Embryonic facial prominence (tissue), 1 donor: ENCODE measurements at regions not wholly inside any gene's neighbourhood (a gene's known extent, or its start where the extent isn't known, plus 50 kb on each side); places are given as distances from the start of the nearest gene placed in this dataset.

ENCODE experiments used
- DNase-seq: peaks from one replicate; pipeline ENCODE4 v3.0.0-alpha.2; 2016; ENCODE audit errors: extremely low spot score

DNA sequence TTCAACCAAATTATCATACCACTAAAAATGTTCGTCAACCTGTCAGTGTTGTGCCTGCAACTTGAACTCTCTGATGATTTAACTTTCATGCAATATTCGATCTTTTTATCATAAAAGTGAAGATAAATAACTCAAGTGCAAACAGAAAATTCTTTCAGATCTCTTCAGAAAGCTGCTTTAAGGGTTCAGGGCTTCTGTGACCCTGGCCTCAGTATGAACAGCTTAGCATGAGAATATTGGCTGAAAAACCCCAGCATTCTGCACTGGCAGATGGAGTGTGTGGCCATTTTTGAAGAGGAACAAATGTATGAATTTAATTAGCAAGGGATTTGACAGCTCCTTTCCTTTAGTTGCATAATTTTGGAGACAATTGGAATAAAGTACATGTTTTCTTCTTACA lies 851.4 kb upstream of the SOX11 start:
- DNase-seq = no peak

DNA sequence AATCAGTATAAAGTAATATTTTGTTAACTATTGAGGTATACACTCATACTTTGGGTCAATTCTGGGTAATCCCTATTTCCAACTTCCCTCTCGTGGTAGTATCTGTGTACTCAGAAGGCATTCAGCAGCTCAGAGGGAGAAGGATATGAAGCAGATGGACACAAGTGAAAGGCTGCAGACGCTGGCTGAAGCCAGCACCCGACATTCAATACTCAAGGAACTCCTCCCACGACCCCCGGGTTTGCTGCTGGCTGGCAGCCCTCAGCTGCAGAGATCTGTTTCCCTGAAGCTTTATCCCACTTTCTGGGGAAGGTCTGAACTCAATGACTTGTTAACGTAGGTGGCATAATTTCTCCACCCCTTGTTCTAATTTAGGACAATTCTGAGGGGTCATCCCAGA lies 847.3 kb upstream of the SOX11 start:
- no peak for DNase-seq

DNA sequence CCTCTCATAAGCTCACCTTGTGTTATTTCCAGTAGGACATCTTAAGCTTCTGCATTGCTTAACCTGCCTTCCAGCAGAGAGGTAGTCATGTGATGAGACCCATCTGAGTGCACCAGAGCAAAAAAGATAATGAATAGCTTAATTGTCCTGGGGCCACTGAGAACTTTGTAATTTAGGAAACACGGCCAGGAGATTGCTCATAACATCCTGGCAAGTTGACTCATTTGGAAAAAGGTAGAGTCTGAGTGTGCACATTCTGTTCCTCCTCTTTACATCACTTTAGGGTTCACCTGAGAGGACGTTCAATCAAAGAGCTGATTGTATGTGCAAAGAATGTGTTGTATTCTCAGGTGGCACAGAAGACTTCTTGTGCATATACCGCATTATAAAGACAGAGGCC lies 830.2 kb upstream of the SOX11 start:
- DNase-seq = no peak

DNA sequence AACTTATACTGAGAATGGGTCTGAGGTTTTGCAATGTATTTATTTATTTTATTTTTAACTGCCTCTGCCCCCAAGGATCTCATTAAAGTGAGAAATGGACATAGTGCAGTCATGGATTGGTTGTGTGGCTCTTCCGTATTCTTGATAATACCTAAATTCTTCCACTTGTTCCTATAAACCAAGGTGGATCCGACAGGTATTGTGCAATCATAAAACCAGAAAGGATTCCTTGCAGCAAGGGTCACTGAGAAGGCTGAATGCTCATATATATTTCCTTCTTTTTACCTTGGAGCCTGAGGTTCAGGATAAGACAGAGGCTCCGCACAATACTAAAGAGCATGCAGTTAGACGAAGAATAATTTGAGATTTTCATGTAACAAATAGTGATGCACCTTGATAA lies 826.0 kb upstream of the SOX11 start:
- DNase-seq = no peak

GRCh38 chr2:4868466-4868865 lies 823.7 kb upstream of the SOX11 start:
- DNase-seq = no peak

DNA sequence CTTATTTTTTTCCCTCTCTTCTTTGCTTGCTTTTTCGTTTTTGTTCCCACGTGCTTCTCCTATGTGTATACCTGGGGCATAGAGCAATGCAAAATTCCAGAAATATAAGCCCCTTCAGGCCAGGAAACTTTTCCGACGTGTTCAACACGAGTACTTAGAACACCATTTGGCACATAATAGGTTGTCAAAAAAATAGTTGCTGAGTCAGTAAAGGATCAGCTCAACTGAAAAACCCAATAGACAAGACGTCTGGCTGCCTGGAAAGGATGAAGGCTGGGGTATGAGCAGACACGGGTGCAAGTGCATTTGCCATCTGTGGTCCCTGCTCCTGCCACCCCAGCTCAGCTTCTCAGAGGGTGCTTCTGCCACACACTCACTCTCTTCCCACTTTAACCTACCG lies 823.0 kb upstream of the SOX11 start:
- no peak for DNase-seq

GRCh38 chr2:4873364-4873763 lies 818.8 kb upstream of the SOX11 start:
- DNase-seq = no peak

DNA sequence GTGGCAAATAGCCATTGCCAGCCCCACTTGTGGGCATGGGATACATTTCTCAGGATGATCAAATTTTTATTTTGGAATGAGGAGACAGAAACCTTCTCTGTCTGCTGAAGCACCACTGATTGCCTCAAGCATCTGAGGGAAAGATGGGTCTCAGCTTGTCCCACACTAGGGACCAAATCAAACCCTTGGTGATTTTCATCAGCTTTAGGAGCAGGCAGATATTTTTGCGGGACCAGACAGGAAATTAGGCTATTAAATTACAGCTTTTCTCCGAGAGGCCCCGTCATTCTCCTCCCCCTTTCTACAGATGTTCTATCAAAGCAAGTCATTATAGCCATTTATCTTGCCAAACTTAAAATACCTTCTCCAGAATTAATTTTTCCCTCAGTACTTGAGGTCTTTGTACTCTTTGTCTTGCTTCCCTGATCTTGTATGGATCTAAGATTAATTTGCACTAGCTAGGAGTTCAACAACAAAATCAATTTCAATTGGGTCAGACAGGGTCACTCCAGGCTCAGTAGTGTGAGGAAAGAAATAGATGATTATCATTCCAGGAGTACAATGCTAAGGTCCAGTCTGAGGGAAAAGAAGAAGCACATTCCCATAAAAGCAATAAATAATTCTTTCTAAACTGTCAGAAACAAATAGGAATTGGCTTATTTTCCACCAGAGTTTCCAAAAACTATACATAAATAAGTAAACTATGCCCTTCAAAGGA lies 818.1 kb upstream of the SOX11 start:
- no peak for DNase-seq

DNA sequence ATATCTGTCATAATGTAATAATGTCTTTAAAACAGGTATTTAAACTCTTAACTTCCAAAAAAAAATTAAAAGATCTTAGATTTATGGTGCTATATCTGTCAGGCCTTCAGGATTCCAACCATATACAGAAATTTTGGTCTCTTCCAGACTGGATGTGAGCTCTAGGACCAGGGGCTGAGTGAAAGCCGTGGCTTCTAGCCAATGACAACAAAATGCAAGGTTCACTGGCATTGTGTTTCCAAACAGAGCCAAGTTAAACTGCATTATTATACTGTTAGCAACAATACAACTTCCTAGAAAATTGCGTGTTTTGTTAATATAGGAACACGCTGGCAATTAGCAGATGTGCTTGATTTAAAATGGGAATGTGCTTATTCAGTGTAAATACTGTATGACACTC lies 809.8 kb upstream of the SOX11 start:
- no peak for DNase-seq

DNA sequence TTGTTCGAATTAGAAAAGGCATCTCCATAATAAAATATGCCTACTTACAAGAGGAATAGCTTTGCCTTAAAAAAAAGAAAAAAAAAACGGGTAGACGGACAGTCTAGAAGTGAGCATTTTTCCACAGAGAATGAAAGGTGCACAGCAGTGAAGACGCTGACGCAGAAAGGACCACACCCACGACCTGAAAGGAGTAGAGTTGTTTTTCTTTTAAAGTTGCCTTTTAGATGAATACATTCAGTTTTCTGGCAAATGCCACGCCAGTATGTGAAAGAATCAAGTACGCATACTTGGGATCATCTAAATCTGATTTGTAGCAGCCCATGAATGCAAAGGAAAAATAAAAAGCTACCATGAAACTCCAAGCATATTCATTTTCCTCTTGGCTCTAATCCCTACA lies 809.2 kb upstream of the SOX11 start:
- no peak for DNase-seq

DNA sequence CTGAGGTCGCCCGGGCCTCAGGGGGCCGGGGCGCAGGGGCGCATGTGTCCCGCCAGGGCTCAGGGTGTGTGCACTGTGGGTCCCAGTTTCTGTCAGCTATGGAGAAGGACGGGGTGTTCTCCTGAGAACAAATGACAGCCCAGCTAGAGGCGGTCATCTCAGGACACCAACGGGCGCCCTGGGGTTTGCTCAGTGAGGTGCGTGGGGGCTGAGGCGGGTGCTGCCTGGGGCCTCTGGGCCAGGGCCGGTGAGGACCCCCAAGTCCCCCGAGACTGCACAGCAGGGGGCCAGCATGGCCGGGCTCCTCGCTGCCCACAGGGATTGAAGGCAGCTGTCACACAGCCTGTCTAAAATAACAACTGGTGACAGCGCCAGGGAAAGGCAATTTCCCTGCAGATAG lies 808.8 kb upstream of the SOX11 start:
- no peak for DNase-seq

- no peak for DNase-seq
Measured at GRCh38 chr2:4884117-4884571, 808.0 kb upstream of the SOX11 start.

GRCh38 chr2:4891394-4891793 lies 800.8 kb upstream of the SOX11 start:
- DNase-seq = no peak

DNA sequence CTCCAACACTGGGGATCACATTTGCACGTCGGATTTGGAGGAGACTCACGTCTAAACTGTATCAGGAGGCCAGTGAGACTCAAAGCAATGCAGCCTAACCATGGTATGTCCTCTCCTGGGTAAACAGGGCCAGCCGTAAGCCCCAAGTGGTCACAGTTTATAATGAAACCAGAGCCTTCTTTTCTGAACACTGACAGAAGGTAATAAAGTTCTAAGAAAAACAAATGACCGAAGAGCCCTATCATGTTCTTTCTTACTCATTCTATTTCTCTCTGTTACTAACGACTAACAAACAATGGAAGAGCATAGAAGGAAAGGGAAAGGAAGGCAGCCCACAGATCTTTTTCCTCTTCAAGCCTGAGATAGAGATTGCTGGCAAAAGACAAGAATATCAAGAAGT lies 796.8 kb upstream of the SOX11 start:
- no peak for DNase-seq

DNA sequence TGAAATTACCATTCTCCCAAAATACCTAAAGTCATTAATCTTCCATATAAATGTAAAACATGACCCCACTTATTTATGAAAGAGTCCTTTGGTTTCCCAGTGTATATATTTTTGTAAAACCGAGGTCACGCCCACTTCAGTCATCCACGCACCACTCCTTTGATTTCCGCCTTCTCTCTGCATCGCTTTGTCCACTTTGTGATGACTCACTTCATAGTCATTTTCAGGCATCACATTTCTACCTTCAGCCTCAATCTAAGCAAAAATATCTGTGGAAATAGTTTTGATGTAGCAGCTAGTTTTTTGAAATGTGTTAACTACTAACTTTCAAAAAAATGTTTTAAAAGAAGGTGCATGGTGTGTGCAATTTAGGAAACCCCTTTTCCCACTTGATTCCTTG lies 793.5 kb upstream of the SOX11 start:
- DNase-seq = no peak

DNA sequence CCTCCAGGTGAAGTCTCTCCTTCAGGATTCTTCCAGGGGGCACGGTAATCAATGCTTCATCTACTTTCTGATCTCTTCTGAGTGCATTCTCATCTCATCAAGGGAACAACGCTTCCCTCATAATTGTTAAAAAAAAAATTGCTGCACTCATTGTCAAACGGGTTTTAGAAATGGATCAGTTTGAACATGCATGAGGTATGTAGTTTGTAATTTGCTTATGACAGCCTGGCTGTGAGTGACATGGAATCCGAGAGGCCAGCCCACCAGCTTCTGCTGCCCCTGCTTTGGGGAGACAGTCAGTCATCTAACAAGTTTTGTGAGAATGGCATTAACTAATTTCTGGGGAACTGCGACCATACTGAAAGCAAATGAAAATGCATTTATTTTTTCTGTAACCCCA lies 791.9 kb upstream of the SOX11 start:
- DNase-seq = peak; percentile 50

- no peak for DNase-seq
Measured at GRCh38 chr2:4900861-4901770, 791.1 kb upstream of the SOX11 start.

DNA sequence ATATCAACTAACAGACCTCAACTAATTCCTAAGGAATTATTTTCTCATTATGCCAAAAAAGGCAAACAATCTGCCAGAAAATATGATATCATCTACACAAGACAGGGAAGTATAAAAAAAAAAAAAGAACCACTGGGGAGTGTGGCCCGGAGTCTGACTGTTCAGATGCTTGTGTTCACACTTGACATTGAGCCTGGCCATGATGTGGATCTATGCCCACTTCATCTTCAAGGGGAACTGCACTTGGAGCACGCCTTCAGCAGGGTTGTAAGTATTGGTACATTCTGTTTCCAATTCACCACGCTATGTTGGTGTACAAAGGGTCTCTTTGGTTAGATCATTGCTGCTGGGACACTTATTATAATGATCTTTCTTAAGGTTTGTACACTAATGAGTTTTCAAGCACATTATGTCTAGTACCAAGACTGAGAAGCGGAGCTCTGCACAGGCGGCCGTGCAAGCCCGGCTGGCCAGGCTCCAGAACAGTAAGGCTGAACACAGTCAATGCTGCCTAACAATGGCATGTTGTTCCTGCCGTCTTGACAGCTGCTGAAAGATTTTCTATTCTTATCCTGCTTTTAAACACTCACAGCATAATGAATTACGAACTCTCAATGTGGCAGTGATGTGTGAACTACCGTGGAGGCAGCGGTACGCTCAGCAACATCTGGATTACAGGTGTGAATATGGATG lies 788.4 kb upstream of the SOX11 start:
- DNase-seq = no peak

GRCh38 chr2:4908461-4908860 lies 783.7 kb upstream of the SOX11 start:
- DNase-seq = no peak

DNA sequence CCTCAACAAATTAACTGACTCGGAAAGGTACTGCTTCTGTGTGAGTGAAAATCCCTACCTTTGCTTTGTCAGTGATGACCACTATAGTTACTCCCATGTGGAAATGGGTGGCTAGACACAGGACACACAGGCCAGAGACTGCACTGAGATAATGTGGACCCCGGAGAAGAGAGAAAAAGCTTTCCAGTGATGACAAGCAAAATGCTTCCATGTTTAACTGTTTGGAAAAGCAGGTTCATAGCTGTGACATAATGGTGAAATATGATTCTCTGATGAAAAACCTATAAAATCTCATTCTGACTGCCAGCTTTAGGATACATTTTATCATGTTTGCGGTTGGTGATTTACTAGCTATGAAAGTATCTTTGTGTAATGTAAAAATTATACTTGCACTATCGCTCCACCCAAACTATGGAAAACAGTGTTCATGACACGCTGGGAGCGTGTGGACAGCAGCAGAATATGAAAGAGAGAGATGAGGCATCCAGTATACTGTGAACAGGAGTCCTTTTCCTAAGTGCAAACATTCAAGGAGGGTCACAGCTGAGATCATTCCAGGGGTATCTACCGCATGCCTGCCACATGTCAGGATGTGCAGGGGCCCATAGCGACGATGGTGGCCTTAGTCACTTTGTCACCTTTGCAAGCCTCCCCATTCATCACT lies 782.7 kb upstream of the SOX11 start:
- no peak for DNase-seq

- no peak for DNase-seq
Measured at GRCh38 chr2:4914036-4914435, 778.1 kb upstream of the SOX11 start.

DNA sequence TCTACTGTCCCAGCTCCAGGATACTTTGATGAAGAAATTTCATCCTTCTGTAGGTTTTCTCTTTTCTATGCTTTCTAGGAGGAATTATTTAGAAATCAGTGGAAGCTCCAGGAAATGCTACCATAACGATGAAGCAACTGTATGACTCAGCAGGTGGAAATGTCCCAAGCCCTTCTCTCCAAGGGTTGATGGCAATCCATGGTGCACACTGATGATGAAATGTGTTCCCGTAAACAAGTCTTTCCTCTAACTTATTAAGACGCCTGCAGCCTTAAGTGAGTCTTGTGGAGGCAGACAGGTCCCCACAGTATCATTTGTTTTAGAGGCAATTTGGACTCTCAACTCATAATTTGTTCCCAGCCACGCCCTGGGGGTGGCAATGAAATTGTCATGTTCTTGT lies 777.6 kb upstream of the SOX11 start:
- DNase-seq = no peak
